Trophoblast cell (in vitro differentiated cells and primary cell): ENCODE measurements at regions not wholly inside any gene's neighbourhood (a gene's known extent, or its start where the extent isn't known, plus 50 kb on each side); places are given as distances from the start of the nearest gene placed in this dataset.

Source experiments
- DNase-seq, 2 donors: peaks; one replicate each; pipeline ENCODE4 v3.0.0-alpha.2; 2016
- H2AFZ ChIP-seq: 2 replicates; pipeline ENCODE4 v1.6.1; 2013; ENCODE audit warnings: low read length, moderate library complexity, mild to moderate bottlenecking; ENCODE audit not compliant: insufficient read depth, poor library complexity
- H2AK5ac ChIP-seq: 2 replicates; pipeline ENCODE4 v1.6.1; 2013; ENCODE audit warnings: mild to moderate bottlenecking, low read length
- H2BK120ac ChIP-seq: 2 replicates; pipeline ENCODE4 v1.6.1; 2013; ENCODE audit warnings: low read length, mild to moderate bottlenecking, moderate library complexity; ENCODE audit not compliant: insufficient read depth, poor library complexity
- H2BK12ac ChIP-seq: 2 replicates; pipeline ENCODE4 v1.6.1; 2013; ENCODE audit warnings: mild to moderate bottlenecking, low read length, moderate library complexity
- H2BK5ac ChIP-seq: 2 replicates; pipeline ENCODE4 v1.6.1; 2013; ENCODE audit warnings: low read length, low read depth, moderate library complexity, mild to moderate bottlenecking; ENCODE audit not compliant: poor library complexity
- H3K14ac ChIP-seq: 2 replicates; pipeline ENCODE4 v1.6.1; 2013; ENCODE audit warnings: mild to moderate bottlenecking, low read length
- H3K18ac ChIP-seq: 2 replicates; pipeline ENCODE4 v1.6.1; 2013; ENCODE audit warnings: mild to moderate bottlenecking, low read length
- H3K23ac ChIP-seq: 2 replicates; pipeline ENCODE4 v1.6.1; 2013; ENCODE audit warnings: low read length
- H3K27ac ChIP-seq: 2 replicates; pipeline ENCODE4 v1.5.1; 2013; ENCODE audit warnings: low read depth, mild to moderate bottlenecking, inconsistent platforms, low read length, moderate library complexity
- H3K27me3 ChIP-seq: 2 replicates; pipeline ENCODE4 v1.6.1; 2013; ENCODE audit warnings: inconsistent platforms, mild to moderate bottlenecking, low read length, moderate library complexity; ENCODE audit not compliant: insufficient read depth
- H3K36me3 ChIP-seq, 2 experiments: 1 replicate in 1 of 2; 2 replicates in 1 of 2; pipeline ENCODE4 v1.6.1; 2013; ENCODE audit warnings: low read length in 2 of 2, mild to moderate bottlenecking in 2 of 2, moderate library complexity in 1 of 2; ENCODE audit not compliant: insufficient read depth in 2 of 2, control insufficient read depth in 1 of 2
- H3K4ac ChIP-seq: 2 replicates; pipeline ENCODE4 v1.6.1; 2013; ENCODE audit warnings: low read depth, mild to moderate bottlenecking, low read length, moderate library complexity
- H3K4me1 ChIP-seq, 2 experiments: 1 replicate in 1 of 2; 2 replicates in 1 of 2; pipeline ENCODE4 v1.6.1; 2013; ENCODE audit warnings: low read length in 2 of 2, mild to moderate bottlenecking in 2 of 2, moderate library complexity in 1 of 2; ENCODE audit not compliant: insufficient read depth in 2 of 2, control insufficient read depth in 1 of 2
- H3K4me2 ChIP-seq: 2 replicates; pipeline ENCODE4 v1.6.1; 2013; ENCODE audit warnings: inconsistent platforms, mild to moderate bottlenecking, low read length, moderate library complexity
- H3K4me3 ChIP-seq: 2 replicates; pipeline ENCODE4 v1.5.1; 2013; ENCODE audit warnings: mild to moderate bottlenecking, low read depth, low read length, inconsistent platforms
- H3K79me1 ChIP-seq: one replicate; pipeline ENCODE4 v1.6.1; 2013; ENCODE audit warnings: low read length
- H3K79me2 ChIP-seq: 2 replicates; pipeline ENCODE4 v1.6.1; 2013; ENCODE audit warnings: low read length, mild to moderate bottlenecking; ENCODE audit not compliant: control insufficient read depth, insufficient read depth, poor library complexity
- H3K9ac ChIP-seq: 2 replicates; pipeline ENCODE4 v1.6.1; 2013; ENCODE audit warnings: mild to moderate bottlenecking, low read length
- H3K9me3 ChIP-seq: 2 replicates; pipeline ENCODE4 v1.6.1; 2013; ENCODE audit warnings: low read depth, mild to moderate bottlenecking, control low read depth, inconsistent platforms, low read length; ENCODE audit not compliant: insufficient read depth
- H4K12ac ChIP-seq: 2 replicates; pipeline ENCODE4 v1.6.1; 2013; ENCODE audit warnings: low read depth, mild to moderate bottlenecking, low read length, moderate library complexity
- H4K8ac ChIP-seq: 2 replicates; pipeline ENCODE4 v1.6.1; 2013; ENCODE audit warnings: low read depth, mild to moderate bottlenecking, low read length, moderate library complexity
- H4K91ac ChIP-seq: one replicate; pipeline ENCODE4 v1.6.1; 2013; ENCODE audit warnings: low read depth, mild to moderate bottlenecking, low read length, moderate library complexity
- WGBS: extraction: QIAGEN DNeasy Blood & Tissue Kit; methylation state at CpG from one replicate; pipeline ENCODE4 v1.1.7; 2013; ENCODE audit warnings: missing lambda C conversion rate; ENCODE audit not compliant: insufficient read length, insufficient coverage; ENCODE audit errors: extremely low coverage; 5-methylcytosine and 5-hydroxymethylcytosine counted together

DNA sequence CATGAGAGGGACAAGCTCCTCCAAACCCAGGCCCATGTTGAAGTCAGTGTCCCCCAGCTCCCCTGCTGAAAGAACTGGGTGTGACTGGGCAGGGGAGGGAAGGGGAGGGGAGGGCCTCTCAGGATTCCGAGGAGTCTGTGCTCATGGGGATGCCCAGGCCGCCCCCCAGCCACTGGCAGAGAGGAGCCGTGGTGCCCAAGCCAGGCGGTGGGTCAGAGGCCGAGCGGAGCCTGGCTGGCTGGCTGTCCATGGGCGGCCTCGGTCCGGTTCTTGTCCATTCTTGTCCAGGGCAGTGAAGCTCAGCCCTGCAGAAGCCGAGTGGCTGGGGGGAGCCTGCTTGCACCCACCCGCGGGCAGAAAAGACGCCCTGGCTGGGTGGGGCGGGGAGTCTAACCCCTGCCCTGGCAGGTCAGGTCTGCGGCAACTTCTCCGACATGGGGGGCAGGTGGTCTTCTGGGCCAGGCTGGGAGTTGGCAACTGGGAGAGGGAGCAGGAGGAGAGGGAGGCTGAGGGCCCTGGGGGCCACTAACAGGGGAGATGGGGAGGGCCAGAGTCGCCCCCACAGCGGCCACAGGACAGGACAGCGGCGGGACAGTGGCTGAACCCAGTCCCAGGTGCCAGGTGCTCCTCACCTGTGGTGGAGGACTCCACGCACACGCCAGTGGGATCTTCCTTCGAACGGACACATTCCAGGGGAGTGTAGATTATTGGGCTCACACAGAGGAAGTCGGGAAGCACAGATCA lies 54.1 kb downstream of the FOXL3 start:
- no CpG with 5 or more reads among the region's 25 CpGs for WGBS
- Histone ChIP-seq H3K27me3 (no peaks in the 10 kb centered on the region), H4K12ac (no peak overlapping the region)

DNA sequence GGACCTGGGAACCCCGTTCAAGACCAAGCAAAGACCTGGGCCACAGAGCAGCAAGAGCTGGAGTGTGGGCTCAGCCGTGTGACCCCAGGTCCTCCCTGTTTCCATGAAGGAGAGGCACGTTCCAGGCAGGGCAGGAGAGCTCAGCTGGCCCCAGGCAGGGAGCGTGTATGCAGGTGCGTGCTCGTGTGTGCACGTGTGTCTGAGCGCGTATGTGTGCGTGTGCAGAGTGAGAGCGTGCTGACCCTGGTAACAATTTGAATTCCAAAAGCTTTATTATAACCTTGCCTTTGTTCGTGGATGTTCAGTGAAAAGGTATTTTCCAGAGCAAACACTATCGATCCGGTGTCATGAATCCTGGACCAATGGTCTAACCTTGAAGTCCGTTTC lies 54.6 kb downstream of the FOXL3 start:
- H3K18ac ChIP-seq = no peak overlapping the region
- DNase-seq = no peak
- no peaks in the 10 kb centered on the region for H3K27me3 ChIP-seq
- no peak overlapping the region for H2BK5ac ChIP-seq
- H3K79me2 ChIP-seq = no peaks in the 10 kb centered on the region
- H3K36me3 ChIP-seq = no peaks in the 10 kb centered on the region
- H2AK5ac ChIP-seq = no peak overlapping the region
- no peak overlapping the region for H3K23ac ChIP-seq
- no peak overlapping the region for H2BK12ac ChIP-seq
- no peak overlapping the region for H3K4ac ChIP-seq
- H3K4me3 ChIP-seq = no peak overlapping the region
- no peak overlapping the region for H3K9ac ChIP-seq
- H4K91ac ChIP-seq = no peak overlapping the region
- peaks cover 11% of the 10 kb centered on the region for H3K9me3 ChIP-seq
- H3K4me1 ChIP-seq = no peaks in the 10 kb centered on the region
- H3K4me2 ChIP-seq = no peak overlapping the region
- H3K27ac ChIP-seq = no peak overlapping the region
- no peaks in the 10 kb centered on the region for H3K79me1 ChIP-seq
- no CpG with 5 or more reads among the region's 15 CpGs for WGBS
- no peak overlapping the region for H4K8ac ChIP-seq
- no peak overlapping the region for H2BK120ac ChIP-seq
- no peak overlapping the region for H3K14ac ChIP-seq
- H2AFZ ChIP-seq = no peak overlapping the region
- no peak overlapping the region for H4K12ac ChIP-seq

More for the DNA sequence above, 54.1 kb downstream of the FOXL3 start:
- Histone ChIP-seq H3K4me1 (no peaks in the 10 kb centered on the region), H3K79me2 (no peaks in the 10 kb centered on the region), H2AFZ (no peak overlapping the region), H3K23ac (no peak overlapping the region), H2BK12ac (no peak overlapping the region), H3K27ac (no peak overlapping the region), H3K4ac (no peak overlapping the region), H3K18ac (no peak overlapping the region), H4K8ac (no peak overlapping the region), H3K14ac (no peak overlapping the region), H2AK5ac (no peak overlapping the region), H4K91ac (no peak overlapping the region), H2BK5ac (no peak overlapping the region), H3K4me3 (no peak overlapping the region), H3K36me3 (no peaks in the 10 kb centered on the region), H2BK120ac (no peak overlapping the region), H3K9ac (no peak overlapping the region), H3K9me3 (peaks cover 11% of the 10 kb centered on the region), H3K4me2 (no peak overlapping the region), H3K79me1 (no peaks in the 10 kb centered on the region)
- no peak for DNase-seq

DNA sequence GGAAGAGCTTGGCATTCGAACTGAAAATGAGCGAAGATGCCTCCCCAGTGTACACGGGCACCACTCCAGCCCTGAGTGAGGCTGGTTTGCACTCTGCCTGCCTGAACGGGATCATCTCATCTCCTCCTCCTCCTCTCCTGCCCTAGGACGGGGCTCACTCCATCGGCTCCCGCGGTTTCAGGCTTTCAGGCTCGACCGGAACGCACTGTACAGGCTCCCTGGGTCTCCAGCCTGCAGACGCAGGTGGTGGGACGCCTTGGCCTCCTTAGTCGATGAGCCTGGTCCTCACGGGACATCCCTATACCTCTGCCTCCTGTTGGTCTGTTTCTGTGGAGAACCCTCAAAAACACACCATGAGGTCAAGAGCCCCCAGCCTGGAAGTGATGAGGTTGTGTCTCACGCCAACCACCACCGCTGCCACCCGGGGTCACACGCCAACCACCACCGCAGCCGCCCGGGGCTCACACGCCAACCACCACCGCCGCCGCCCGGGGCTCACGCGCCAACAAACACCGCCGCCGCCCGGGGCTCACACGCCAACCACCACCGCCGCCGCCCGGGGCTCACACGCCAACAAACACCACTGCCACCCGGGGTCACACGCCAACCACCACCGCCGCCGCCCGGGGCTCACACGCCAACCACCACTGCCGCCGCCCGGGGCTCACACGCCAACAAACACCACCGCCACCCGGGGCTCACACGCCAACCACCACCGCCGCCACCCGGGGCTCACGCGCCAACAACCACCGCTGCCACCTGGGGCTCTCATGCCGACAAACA lies 56.3 kb downstream of the FOXL3 start:
- no peak overlapping the region for H3K9ac ChIP-seq
- H3K79me1 ChIP-seq = no peaks in the 10 kb centered on the region
- no peak overlapping the region for H4K12ac ChIP-seq
- H2AFZ ChIP-seq = no peak overlapping the region
- no peak overlapping the region for H2BK12ac ChIP-seq
- no peaks in the 10 kb centered on the region for H3K79me2 ChIP-seq
- peaks cover 13% of the 10 kb centered on the region for H3K9me3 ChIP-seq
- H4K8ac ChIP-seq = no peak overlapping the region
- no peak overlapping the region for H3K14ac ChIP-seq
- no peak overlapping the region for H2BK5ac ChIP-seq
- no peak overlapping the region for H3K4ac ChIP-seq
- DNase-seq = no peak
- H2BK120ac ChIP-seq = no peak overlapping the region
- no peaks in the 10 kb centered on the region for H3K27me3 ChIP-seq
- H4K91ac ChIP-seq = no peak overlapping the region
- H2AK5ac ChIP-seq = no peak overlapping the region
- H3K18ac ChIP-seq = no peak overlapping the region
- H3K36me3 ChIP-seq = no peaks in the 10 kb centered on the region
- H3K27ac ChIP-seq = no peak overlapping the region
- no peak overlapping the region for H3K23ac ChIP-seq
- H3K4me2 ChIP-seq = no peak overlapping the region
- no CpG with 5 or more reads among the region's 60 CpGs for WGBS
- no peaks in the 10 kb centered on the region for H3K4me1 ChIP-seq
- no peak overlapping the region for H3K4me3 ChIP-seq

DNA sequence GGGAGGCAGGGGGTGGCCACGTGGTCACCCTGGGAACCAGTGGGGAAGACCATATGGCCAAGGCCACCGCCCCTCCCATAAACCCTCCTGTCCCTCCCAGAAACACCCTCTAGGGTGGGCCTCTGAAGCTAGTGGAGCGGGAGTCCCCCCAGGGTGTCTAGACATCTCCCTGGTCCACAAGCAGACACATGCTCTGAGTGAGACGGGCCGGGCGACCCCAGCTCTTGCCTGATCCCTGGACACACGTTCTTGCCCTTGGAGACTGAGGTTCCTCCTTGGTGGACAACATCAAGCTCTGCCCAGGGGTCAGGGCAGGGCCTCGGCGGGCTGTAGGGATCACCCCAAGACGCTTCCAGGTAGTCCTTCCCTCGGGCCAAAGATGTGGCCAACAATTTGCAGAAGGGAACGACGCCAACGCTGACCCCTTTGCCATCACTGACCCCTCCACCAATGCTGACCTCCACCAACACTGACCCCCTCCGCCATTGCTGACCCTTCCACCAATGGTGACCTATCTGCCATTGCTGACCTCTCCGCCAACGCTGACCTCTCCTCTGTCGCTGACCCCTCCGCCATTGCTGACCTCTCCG lies 57.1 kb downstream of the FOXL3 start:
- H3K27me3 ChIP-seq = no peaks in the 10 kb centered on the region
- no peak overlapping the region for H3K14ac ChIP-seq
- H2BK120ac ChIP-seq = no peak overlapping the region
- no peaks in the 10 kb centered on the region for H3K4me1 ChIP-seq
- H3K27ac ChIP-seq = no peak overlapping the region
- H4K12ac ChIP-seq = no peak overlapping the region
- no peaks in the 10 kb centered on the region for H3K79me2 ChIP-seq
- WGBS = no CpG with 5 or more reads among the region's 20 CpGs
- H3K9ac ChIP-seq = no peak overlapping the region
- H3K36me3 ChIP-seq = no peaks in the 10 kb centered on the region
- H3K4me3 ChIP-seq = no peak overlapping the region
- no peaks in the 10 kb centered on the region for H3K79me1 ChIP-seq
- H2AK5ac ChIP-seq = no peak overlapping the region
- H4K91ac ChIP-seq = no peak overlapping the region
- no peak overlapping the region for H4K8ac ChIP-seq
- DNase-seq = no peak
- H3K4ac ChIP-seq = no peak overlapping the region
- H3K23ac ChIP-seq = no peak overlapping the region
- no peak overlapping the region for H3K18ac ChIP-seq
- no peak overlapping the region for H2BK12ac ChIP-seq
- H2BK5ac ChIP-seq = no peak overlapping the region
- no peak overlapping the region for H2AFZ ChIP-seq
- H3K4me2 ChIP-seq = no peak overlapping the region
- peaks cover 13% of the 10 kb centered on the region for H3K9me3 ChIP-seq
